Heart left ventricle (tissue), 16 donors: ENCODE measurements at regions not wholly inside any gene's neighbourhood (a gene's known extent, or its start where the extent isn't known, plus 50 kb on each side); places are given as distances from the start of the nearest gene placed in this dataset.

ENCODE experiments used
- ATAC-seq, 4 donors: fragments of 200-7000 bp; cut with Tn5 transposase; one replicate each; pipeline ENCODE4 v1.9.1; 2020 to 2022; ENCODE audit warnings: moderate library complexity in 4 of 4, mild to moderate bottlenecking in 3 of 4, moderate number of reproducible peaks in 1 of 4
- DNase-seq, 5 donors: peaks; one replicate each; pipeline ENCODE4 v3.0.0-alpha.2; 2020
- H3K27ac ChIP-seq, 12 donors: fragments of 200-600 bp; sonication (generic) in 4 of 12; one replicate each; pipeline versions ENCODE4 v1.5.0 to v1.8.0; 2016 to 2022; ENCODE audit warnings: mild to moderate bottlenecking in 2 of 12
- H3K27me3 ChIP-seq, 9 donors: fragments of 200-600 bp; sonication (generic) in 2 of 9; one replicate each; pipeline versions ENCODE4 v1.5.1 to v1.8.0; 2016 to 2022; ENCODE audit warnings: mild to moderate bottlenecking in 3 of 9
- H3K36me3 ChIP-seq, 9 donors: fragments of 200-600 bp; sonication (generic) in 2 of 9; one replicate each; pipeline versions ENCODE4 v1.5.0 to v1.8.0; 2018 to 2022; ENCODE audit warnings: mild to moderate bottlenecking in 2 of 9
- H3K4me1 ChIP-seq, 12 donors: fragments of 200-600 bp; sonication (generic) in 4 of 12; one replicate each; pipeline versions ENCODE4 v1.5.0 to v1.8.0; 2016 to 2022; ENCODE audit warnings: mild to moderate bottlenecking in 3 of 12
- H3K4me3 ChIP-seq, 12 donors: fragments of 200-600 bp; sonication (generic) in 4 of 12; one replicate each; pipeline versions ENCODE4 v1.5.0 to v1.8.0; 2017 to 2022; ENCODE audit warnings: mild to moderate bottlenecking in 9 of 12, moderate library complexity in 4 of 12
- H3K9me3 ChIP-seq, 12 donors: fragments of 200-600 bp; sonication (generic) in 4 of 12; one replicate each; pipeline versions ENCODE4 v1.5.0 to v1.8.0; 2016 to 2022; ENCODE audit warnings: mild to moderate bottlenecking in 1 of 12
- POLR2A ChIP-seq, 2 donors: fragments of 450-650 bp; IDR thresholded peaks; one replicate each; pipeline ENCODE4 v1.6.1; 2017; ENCODE audit warnings: antibody characterized with exemption in 2 of 2, mild to moderate bottlenecking in 2 of 2, moderate library complexity in 2 of 2
- WGBS, 4 donors: extraction: QIAGEN DNeasy Blood & Tissue Kit in 2 of 4; methylation state at CpG; one replicate each; pipeline versions ENCODE4 v1.1.5 to v1.1.7; 2013 to 2018; 5-methylcytosine and 5-hydroxymethylcytosine counted together
- intact Hi-C, 10 donors: fragments of 100-400 bp; cut with DNase I; formaldehyde crosslinking; loops; one replicate each; pipeline versions ENCODE4 v1.11.1 to v1.14.2; 2022
- TF ChIP-seq, protein P1 (sequence below), 12 donors: fragments of 200-600 bp; sonication (generic) in 4 of 12; IDR thresholded peaks; one replicate each; pipeline versions ENCODE4 v1.5.0 to v1.8.0; 2018 to 2022; ENCODE audit warnings: antibody characterized with exemption in 12 of 12, mild to moderate bottlenecking in 5 of 12
- donor health status: ischemic (EF 13 %, LVEDD 7.1; RV severe dilation, severe dysfunction).
- donor health status: healthy with polysubstance abuse.
- donor health status: DM: no; HTN: yes; CAD: no.
- donor health status: DM: no; HTN: no; CAD: no.
- donor health status: ischemic (EF 25% LVEDD 6.9; RV normal size, moderate dysfunction).
- donor health status: ischemic (EF 25% LVEDD 5.7; RV mildly dilated, moderate dysfunction).
- donor health status: healthy.
- donor health status: DM: yes; HTN: yes; CAD: no.
- donor health status: ischemic (EF 35%, LVEDD 5.7; RV mildly dilated, moderate dysfunction).
- donor health status: nonischemic (EF 11% LVEDD 7.7; RV severe dilation, severe dysfunction).
- donor health status: DM: yes; HTN: yes; CAD: no.
- donor health status: PGD.
- donor health status: ischemic (EF 29% LVEDD 5.4; RV normal size, mild dysfunction).
- donor health status: nonischemic (EF 23%, LVEDD 6.1; RV moderate dilation, normal function).

DNA sequence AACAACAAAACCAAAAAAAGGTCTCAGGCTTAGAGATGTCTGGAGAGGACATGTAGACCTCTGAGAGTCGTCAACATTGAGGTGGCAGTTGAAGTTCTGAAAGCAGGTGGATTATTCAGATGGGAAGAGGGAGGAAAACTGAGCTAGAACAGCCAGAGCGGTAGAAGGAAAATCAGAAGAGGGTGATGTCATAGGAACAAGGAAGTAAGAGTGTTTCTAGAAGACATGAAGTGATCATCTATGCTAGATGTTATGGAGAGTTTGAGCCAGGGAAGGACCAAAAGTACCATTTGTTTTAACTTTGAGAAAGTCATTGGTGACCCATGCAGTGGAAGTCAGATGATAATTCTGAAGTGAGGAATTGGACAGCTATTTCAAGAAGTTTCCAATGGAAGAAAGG, 316.2 kb upstream of the RGS6 start:
- H3K27me3 ChIP-seq = no peaks in the 10 kb centered on the region
- H3K27ac ChIP-seq = no peak overlapping the region
- 96 to 99% (median 97%) methylated on average over 2 of the region's 2 CpGs for WGBS, 4 donors
- ATAC-seq = no peak
- no peak overlapping the region for H3K4me3 ChIP-seq
- no peak for DNase-seq
- intact Hi-C loops = no loop called here
- TF ChIP-seq, protein P1, sequence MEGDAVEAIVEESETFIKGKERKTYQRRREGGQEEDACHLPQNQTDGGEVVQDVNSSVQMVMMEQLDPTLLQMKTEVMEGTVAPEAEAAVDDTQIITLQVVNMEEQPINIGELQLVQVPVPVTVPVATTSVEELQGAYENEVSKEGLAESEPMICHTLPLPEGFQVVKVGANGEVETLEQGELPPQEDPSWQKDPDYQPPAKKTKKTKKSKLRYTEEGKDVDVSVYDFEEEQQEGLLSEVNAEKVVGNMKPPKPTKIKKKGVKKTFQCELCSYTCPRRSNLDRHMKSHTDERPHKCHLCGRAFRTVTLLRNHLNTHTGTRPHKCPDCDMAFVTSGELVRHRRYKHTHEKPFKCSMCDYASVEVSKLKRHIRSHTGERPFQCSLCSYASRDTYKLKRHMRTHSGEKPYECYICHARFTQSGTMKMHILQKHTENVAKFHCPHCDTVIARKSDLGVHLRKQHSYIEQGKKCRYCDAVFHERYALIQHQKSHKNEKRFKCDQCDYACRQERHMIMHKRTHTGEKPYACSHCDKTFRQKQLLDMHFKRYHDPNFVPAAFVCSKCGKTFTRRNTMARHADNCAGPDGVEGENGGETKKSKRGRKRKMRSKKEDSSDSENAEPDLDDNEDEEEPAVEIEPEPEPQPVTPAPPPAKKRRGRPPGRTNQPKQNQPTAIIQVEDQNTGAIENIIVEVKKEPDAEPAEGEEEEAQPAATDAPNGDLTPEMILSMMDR (IDR thresholded peaks at IDR 0.05) = no peak
- no peak for TF ChIP-seq POLR2A (IDR thresholded peaks at IDR 0.05)
- H3K36me3 ChIP-seq = peaks cover 0 to 12% (median 0%) of the 10 kb centered on the region in 9 donors
- H3K4me1 ChIP-seq = peaks cover 0 to 2% (median 0%) of the 10 kb centered on the region in 12 donors
- no peaks in the 10 kb centered on the region for H3K9me3 ChIP-seq

DNA sequence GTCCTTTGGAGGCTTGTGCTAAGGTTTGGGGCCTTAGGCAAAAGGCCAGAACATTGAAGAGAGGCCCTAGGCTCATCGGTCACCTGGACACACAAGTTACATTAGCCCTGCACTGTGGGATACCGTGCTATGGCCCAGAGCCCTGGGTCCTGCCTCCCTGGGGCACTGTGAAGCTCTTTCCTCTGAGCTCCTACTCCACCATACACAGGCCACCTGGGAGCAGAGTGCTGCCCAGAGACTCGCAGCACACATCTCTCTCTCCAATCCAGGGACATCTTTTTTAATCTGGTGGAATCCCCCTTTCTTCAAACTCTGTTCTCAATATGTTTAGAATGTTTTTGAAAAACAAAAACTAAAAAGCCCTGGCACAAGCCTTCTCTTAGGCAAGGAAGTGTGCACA, 314.2 kb upstream of the RGS6 start:
- H3K27me3 ChIP-seq = no peaks in the 10 kb centered on the region
- H3K4me3 ChIP-seq = no peak overlapping the region
- H3K9me3 ChIP-seq = no peaks in the 10 kb centered on the region
- intact Hi-C loops = no loop called here
- peaks cover 0 to 2% (median 0%) of the 10 kb centered on the region in 12 donors for H3K4me1 ChIP-seq
- DNase-seq (no peak), ATAC-seq (no peak)
- peaks cover 0 to 12% (median 0%) of the 10 kb centered on the region in 9 donors for H3K36me3 ChIP-seq
- no peak overlapping the region for H3K27ac ChIP-seq
- TF ChIP-seq, protein P1 (IDR thresholded peaks at IDR 0.05) = no peak
- no peak for TF ChIP-seq POLR2A (IDR thresholded peaks at IDR 0.05)
- 91 to 96% (median 92%) methylated on average over 3 of the region's 3 CpGs for WGBS, 4 donors

DNA sequence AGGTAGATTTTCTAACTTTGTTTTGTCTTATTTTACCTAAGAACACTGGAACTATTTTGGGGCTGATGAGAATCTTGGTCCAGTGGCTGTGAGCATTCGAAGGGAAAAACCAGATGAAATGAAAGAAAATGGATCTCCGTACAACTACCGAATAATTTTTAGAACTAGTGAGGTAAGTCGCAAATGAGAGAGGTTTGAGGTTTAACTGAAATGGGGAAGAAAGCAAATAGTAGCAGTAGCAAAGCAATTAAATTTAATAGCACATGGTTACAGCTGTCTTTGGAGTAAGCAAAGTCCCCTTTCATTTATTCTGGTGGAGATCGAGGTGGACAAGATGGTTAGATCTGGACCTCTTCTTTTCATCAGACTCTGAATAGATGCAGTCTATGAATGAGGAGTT, 313.5 kb upstream of the RGS6 start:
- ATAC-seq (no peak), DNase-seq (no peak)
- no peak for TF ChIP-seq POLR2A (IDR thresholded peaks at IDR 0.05)
- H3K27ac ChIP-seq = no peak overlapping the region
- H3K27me3 ChIP-seq = no peaks in the 10 kb centered on the region
- peaks cover 0 to 14% (median 0%) of the 10 kb centered on the region in 9 donors for H3K36me3 ChIP-seq
- H3K4me3 ChIP-seq = no peak overlapping the region
- no peaks in the 10 kb centered on the region for H3K9me3 ChIP-seq
- no peaks in the 10 kb centered on the region for H3K4me1 ChIP-seq
- WGBS, 4 donors = 96 to 98% (median 98%) methylated on average over 5 of the region's 5 CpGs
- intact Hi-C loops = no loop called here

DNA sequence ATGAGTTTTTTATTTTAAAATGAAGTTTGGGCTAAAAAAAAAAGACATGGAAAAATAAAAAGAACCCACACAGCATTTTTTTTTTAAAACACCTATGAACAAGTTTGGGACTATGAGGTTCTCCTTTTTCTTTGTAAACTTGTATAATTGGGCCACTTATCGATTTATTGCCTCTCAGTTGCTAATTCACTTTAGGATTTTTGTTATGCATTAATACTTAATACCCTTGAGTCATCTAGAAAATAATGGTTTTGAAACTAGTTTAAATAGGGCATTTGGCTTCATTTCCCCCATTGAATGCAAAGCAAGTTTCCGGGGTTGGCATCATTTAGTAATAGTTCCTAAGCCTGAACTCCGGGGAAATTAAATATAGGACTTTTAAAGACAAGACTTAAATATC, 312.8 kb upstream of the RGS6 start:
- Histone ChIP-seq H3K9me3 (no peaks in the 10 kb centered on the region), H3K27me3 (no peaks in the 10 kb centered on the region), H3K27ac (no peak overlapping the region), H3K36me3 (peaks cover 0 to 21% (median 5%) of the 10 kb centered on the region in 9 donors), H3K4me3 (no peak overlapping the region), H3K4me1 (no peaks in the 10 kb centered on the region)
- intact Hi-C loops = no loop called here
- TF ChIP-seq POLR2A (IDR thresholded peaks at IDR 0.05) = no peak
- TF ChIP-seq, protein P1 (IDR thresholded peaks at IDR 0.05) = no peak
- 93 to 97% (median 96%) methylated on average over 3 of the region's 3 CpGs for WGBS, 4 donors
- DNase-seq (no peak), ATAC-seq (no peak)

DNA sequence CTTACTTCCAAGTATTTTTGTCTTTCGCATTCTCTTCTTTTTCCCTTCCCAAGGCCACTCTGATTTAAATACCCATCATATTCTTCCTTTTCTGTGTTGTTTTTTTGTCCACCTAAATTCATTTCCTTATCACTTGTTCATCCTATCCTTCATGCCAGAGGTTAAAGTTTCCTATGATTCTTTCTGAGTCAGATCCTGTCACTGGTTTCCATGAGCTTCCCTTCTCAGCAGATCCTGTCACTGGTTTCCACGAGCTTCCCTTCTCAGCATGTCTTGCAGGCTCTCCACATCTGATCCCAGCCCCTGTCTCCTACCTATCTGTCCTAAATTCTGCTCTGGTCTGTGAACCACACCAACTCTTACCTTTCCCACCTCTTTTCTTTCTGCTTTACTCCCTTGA, 311.8 kb upstream of the RGS6 start:
- intact Hi-C loops = no loop called here
- TF ChIP-seq, protein P1 (IDR thresholded peaks at IDR 0.05) = no peak
- TF ChIP-seq POLR2A (IDR thresholded peaks at IDR 0.05) = no peak
- peaks cover 0 to 24% (median 6%) of the 10 kb centered on the region in 9 donors for H3K36me3 ChIP-seq
- H3K27ac ChIP-seq = no peak overlapping the region
- no peaks in the 10 kb centered on the region for H3K4me1 ChIP-seq
- WGBS, 4 donors = 85 to 90% (median 88%) methylated on average over 2 of the region's 2 CpGs
- no peaks in the 10 kb centered on the region for H3K27me3 ChIP-seq
- H3K4me3 ChIP-seq = no peak overlapping the region
- no peaks in the 10 kb centered on the region for H3K9me3 ChIP-seq
- ATAC-seq = no peak
- no peak for DNase-seq
